Heart right ventricle (tissue), 16 donors: ENCODE measurements at regions not wholly inside any gene's neighbourhood (a gene's known extent, or its start where the extent isn't known, plus 50 kb on each side); places are given as distances from the start of the nearest gene placed in this dataset.

Experiments
- ATAC-seq, 8 donors: fragments of 200-7000 bp; cut with Tn5 transposase; one replicate each; pipeline ENCODE4 v1.9.1; 2020; ENCODE audit warnings: mild to moderate bottlenecking in 8 of 8, moderate library complexity in 8 of 8, moderate number of reproducible peaks in 1 of 8
- DNase-seq, 2 donors: peaks; one replicate each; pipeline ENCODE4 v3.0.0-alpha.2; 2020
- H3K27ac ChIP-seq, 10 donors: fragments of 200-600 bp; sonication (generic) in 2 of 10; one replicate each; pipeline versions ENCODE4 v1.5.0 to v1.8.0; 2020 to 2022; ENCODE audit warnings: mild to moderate bottlenecking in 3 of 10
- H3K27me3 ChIP-seq, 7 donors: fragments of 200-600 bp; one replicate each; pipeline ENCODE4 v1.8.0; 2021 to 2022; ENCODE audit warnings: mild to moderate bottlenecking in 2 of 7
- H3K36me3 ChIP-seq, 9 donors: fragments of 200-600 bp; sonication (generic) in 1 of 9; one replicate each; pipeline versions ENCODE4 v1.5.0 to v1.8.0; 2020 to 2022; ENCODE audit warnings: mild to moderate bottlenecking in 2 of 9
- H3K4me1 ChIP-seq, 9 donors: fragments of 200-600 bp; sonication (generic) in 1 of 9; one replicate each; pipeline versions ENCODE4 v1.5.0 to v1.8.0; 2020 to 2022; ENCODE audit warnings: mild to moderate bottlenecking in 4 of 9
- H3K4me3 ChIP-seq, 10 donors: fragments of 200-600 bp; sonication (generic) in 2 of 10; one replicate each; pipeline versions ENCODE4 v1.5.0 to v1.8.0; 2020 to 2022; ENCODE audit warnings: mild to moderate bottlenecking in 7 of 10, moderate library complexity in 2 of 10
- H3K9me3 ChIP-seq, 11 donors: fragments of 200-600 bp in 10 of 11; sonication (generic) in 2 of 11; one replicate each; pipeline versions ENCODE4 v1.5.0 to v1.8.0; 2013 to 2022; ENCODE audit warnings: mild to moderate bottlenecking in 2 of 11, control low read depth in 1 of 11, moderate library complexity in 1 of 11
- CTCF ChIP-seq, 9 donors: fragments of 200-600 bp; sonication (generic) in 2 of 9; IDR thresholded peaks; one replicate each; pipeline versions ENCODE4 v1.5.0 to v1.8.0; 2021 to 2022; ENCODE audit warnings: antibody characterized with exemption in 9 of 9, mild to moderate bottlenecking in 5 of 9, moderate library complexity in 1 of 9
- WGBS, 2 donors: extraction: QIAGEN DNeasy Blood & Tissue Kit; methylation state at CpG; one replicate each; pipeline ENCODE4 v1.1.7; 2013; ENCODE audit warnings: inconsistent platforms in 1 of 2; 5-methylcytosine and 5-hydroxymethylcytosine counted together
- intact Hi-C, 10 donors: fragments of 100-400 bp; cut with DNase I; formaldehyde crosslinking; loops; one replicate each; pipeline versions ENCODE4 v1.11.1 to v1.14.2; 2022
- donor health status: Arrhythmogenic right ventricular cardiomyopathy.
- donor health status: ischemic (EF 13 %, LVEDD 7.1; RV severe dilation, severe dysfunction).
- donor health status: healthy with polysubstance abuse.
- donor health status: DM: no; HTN: yes; CAD: no.
- donor health status: DM: no; HTN: no; CAD: no.
- donor health status: ischemic (EF 25% LVEDD 6.9; RV normal size, moderate dysfunction).
- donor health status: ischemic (EF 25% LVEDD 5.7; RV mildly dilated, moderate dysfunction).
- donor health status: healthy.
- donor health status: DM: yes; HTN: yes; CAD: no.
- donor health status: Ischemic cardiomyopathy.
- donor health status: ischemic (EF 35%, LVEDD 5.7; RV mildly dilated, moderate dysfunction).
- donor health status: nonischemic (EF 11% LVEDD 7.7; RV severe dilation, severe dysfunction).
- donor health status: DM: yes; HTN: yes; CAD: no.
- donor health status: PGD.
- donor health status: ischemic (EF 29% LVEDD 5.4; RV normal size, mild dysfunction).
- donor health status: nonischemic (EF 23%, LVEDD 6.1; RV moderate dilation, normal function).

- H3K27ac ChIP-seq: no peak overlapping the region
- 58 to 71% methylated on average over 17 of the region's 17 CpGs for WGBS, 2 donors
- no peaks in the 10 kb centered on the region for H3K4me1 ChIP-seq
- intact Hi-C loops: no loop called here
- no peaks in the 10 kb centered on the region for H3K36me3 ChIP-seq
- TF ChIP-seq CTCF (IDR thresholded peaks at IDR 0.05): no peak
- ATAC-seq: no peak
- no peak for DNase-seq
- no peaks in the 10 kb centered on the region for H3K9me3 ChIP-seq
- H3K27me3 ChIP-seq: peaks cover 0 to 28% (median 10%) of the 10 kb centered on the region in 7 donors
- H3K4me3 ChIP-seq: no peak overlapping the region
Observed at GRCh38 chr5:176187276-176188062, 50.8 kb upstream of the SIMC1 start.

GRCh38 chr5:176188085-176188484, 50.1 kb upstream of the SIMC1 start:
- H3K36me3 ChIP-seq: no peaks in the 10 kb centered on the region
- H3K4me1 ChIP-seq: no peaks in the 10 kb centered on the region
- H3K27ac ChIP-seq: no peak overlapping the region
- 90 to 93% methylated on average over 7 of the region's 7 CpGs for WGBS, 2 donors
- peaks cover 0 to 33% (median 14%) of the 10 kb centered on the region in 7 donors for H3K27me3 ChIP-seq
- ATAC-seq: no peak
- no peak for TF ChIP-seq CTCF (IDR thresholded peaks at IDR 0.05)
- no peak for DNase-seq
- no peaks in the 10 kb centered on the region for H3K9me3 ChIP-seq
- intact Hi-C loops: no loop called here
- no peak overlapping the region for H3K4me3 ChIP-seq
